ENCODE measurements at regions not wholly inside any gene's neighbourhood (a gene's known extent, or its start where the extent isn't known, plus 50 kb on each side); places are given as distances from the start of the nearest gene placed in this dataset.

DNA sequence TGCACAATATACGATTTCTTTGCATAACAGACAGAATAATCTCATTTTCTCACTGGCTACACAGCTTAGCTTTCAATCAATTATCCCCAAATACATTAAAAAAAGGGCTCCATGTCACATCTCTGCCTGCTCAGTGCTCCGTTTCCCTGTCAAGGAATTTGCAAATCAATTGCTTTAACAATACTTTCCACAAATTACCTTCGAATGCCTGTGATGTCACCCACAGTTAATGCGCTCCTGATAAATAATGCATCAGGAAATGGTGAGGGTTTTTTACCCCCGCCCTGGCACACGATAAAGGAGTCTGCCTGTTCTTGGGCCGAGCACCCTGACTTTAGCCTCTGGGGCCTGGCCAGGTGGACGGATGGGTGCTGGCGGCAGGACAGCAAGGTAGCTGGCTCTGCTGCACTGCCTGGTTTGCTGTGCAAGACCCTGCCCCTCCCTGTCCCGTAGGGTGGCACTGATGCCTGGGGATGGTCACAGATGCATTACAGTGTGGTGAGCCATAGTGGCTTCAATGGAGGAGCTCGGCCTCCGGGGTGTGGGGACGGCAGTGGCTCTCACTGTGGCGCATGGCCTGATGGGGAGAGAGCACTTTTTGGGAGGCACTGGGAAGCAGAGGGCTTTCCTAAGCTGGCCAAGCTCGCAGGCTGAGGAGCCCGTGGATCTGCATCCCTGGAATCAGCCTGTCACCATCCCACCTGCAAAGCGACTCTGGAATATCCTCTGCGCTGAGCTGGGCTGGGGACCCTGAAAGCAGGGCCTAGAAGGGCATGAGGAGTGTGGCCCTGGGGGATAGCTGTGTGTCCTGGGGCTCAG is 88.3 kb upstream of the HS6ST1 start:
- no peak for DNase-seq
- Histone ChIP-seq H3K4me1 (no peaks in the 10 kb centered on the region), H3K9me3 (no peaks in the 10 kb centered on the region), H3K27ac (no peak overlapping the region), H3K36me3 (no peaks in the 10 kb centered on the region), H3K27me3 (no peaks in the 10 kb centered on the region), H3K4me3 (no peak overlapping the region)
- ATAC-seq: no peak
- intact Hi-C loops (cut with DNase I): no loop called here
- TF ChIP-seq, protein P1, sequence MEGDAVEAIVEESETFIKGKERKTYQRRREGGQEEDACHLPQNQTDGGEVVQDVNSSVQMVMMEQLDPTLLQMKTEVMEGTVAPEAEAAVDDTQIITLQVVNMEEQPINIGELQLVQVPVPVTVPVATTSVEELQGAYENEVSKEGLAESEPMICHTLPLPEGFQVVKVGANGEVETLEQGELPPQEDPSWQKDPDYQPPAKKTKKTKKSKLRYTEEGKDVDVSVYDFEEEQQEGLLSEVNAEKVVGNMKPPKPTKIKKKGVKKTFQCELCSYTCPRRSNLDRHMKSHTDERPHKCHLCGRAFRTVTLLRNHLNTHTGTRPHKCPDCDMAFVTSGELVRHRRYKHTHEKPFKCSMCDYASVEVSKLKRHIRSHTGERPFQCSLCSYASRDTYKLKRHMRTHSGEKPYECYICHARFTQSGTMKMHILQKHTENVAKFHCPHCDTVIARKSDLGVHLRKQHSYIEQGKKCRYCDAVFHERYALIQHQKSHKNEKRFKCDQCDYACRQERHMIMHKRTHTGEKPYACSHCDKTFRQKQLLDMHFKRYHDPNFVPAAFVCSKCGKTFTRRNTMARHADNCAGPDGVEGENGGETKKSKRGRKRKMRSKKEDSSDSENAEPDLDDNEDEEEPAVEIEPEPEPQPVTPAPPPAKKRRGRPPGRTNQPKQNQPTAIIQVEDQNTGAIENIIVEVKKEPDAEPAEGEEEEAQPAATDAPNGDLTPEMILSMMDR (IDR thresholded peaks at IDR 0.05): no peak

DNA sequence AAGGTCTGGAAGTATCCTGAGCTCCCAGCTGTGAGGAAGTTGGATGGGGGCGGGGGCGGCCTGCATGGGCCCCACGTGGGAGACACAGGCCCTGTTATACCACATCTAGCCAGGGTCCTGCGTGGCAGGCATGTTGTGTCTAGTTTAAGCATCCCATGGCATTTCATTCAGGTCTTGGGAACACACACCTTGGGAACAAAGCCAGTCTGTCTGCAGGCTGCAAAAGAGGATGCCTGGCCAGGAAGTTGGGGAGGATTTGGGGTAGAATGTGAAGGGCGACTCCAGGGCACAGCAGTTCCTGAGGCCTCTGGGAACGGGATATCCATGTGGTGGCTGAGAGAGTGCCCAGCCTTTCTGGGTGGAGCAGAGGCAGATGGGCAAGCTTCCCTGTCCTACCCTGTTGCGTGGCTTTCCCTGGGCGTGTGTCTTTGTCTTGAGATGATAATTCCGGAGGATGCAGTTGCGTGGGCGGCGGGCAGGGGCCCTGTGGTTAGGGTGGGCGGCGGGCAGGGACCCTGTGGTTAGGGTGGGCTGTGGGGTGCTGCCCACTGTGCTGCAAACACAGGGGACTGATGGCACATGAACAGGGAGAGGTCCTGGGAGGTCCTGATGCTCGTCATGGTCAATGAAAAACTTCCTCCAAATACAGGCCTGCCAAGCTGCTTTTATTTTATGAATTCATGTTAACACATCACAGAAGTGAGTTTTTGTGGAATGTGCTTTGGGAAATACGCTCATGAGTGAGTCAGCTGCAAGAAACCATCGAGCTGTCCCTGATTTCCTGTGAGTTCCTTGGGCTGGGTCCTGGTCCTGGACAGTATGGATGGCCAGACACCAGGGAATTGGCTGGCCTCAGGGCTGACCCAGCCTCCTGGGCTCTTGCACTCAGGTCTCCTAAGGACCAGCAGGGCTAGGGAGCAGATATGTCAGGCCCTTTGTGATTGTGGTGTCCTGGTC is 90.0 kb upstream of the HS6ST1 start:
- H3K27ac ChIP-seq: no peak overlapping the region
- TF ChIP-seq, protein P1 (IDR thresholded peaks at IDR 0.05): no peak
- ATAC-seq: peak; percentile 26
- H3K4me3 ChIP-seq: no peak overlapping the region
- no peaks in the 10 kb centered on the region for H3K36me3 ChIP-seq
- no peaks in the 10 kb centered on the region for H3K9me3 ChIP-seq
- H3K27me3 ChIP-seq: no peaks in the 10 kb centered on the region
- H3K4me1 ChIP-seq: no peaks in the 10 kb centered on the region
- DNase-seq: no peak
- intact Hi-C loops (cut with DNase I): no loop called here

DNA sequence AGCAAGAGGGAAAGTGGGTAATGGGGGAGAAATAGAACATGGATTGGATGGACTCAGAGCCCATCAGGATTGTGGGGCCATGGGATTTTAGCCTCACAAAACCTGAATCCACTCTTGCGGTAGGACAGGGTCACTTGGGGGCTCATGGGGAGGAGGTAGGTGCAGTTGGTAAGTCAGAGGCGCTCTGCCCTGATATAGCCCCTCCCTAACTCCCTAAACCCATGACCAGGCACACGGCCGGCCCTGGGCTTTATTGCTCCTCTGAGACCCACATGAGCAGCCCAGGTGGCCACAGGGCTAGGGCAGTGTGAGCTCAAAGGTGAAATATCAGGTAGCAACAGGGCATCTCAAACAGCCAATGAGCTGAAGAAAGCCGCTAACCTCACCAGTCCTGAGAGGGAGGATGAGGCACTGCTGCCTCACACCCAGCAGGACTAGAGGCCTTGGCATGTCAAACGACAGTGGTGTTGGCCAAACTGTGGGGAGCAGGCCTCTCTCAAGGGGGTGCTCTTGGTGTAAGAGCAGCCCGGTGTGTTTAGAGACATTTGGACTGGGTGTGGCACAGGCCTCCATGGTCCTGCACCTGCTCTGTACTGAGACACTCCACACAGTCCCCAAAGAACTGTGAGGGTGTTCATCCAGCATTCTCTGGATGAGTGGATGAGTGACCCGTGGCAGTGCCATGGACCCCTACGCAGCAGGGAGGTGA is 90.8 kb upstream of the HS6ST1 start:
- no peak for DNase-seq
- no peak for ATAC-seq
- Histone ChIP-seq H3K36me3 (no peaks in the 10 kb centered on the region), H3K4me3 (no peak overlapping the region), H3K4me1 (no peaks in the 10 kb centered on the region), H3K27ac (no peak overlapping the region), H3K27me3 (no peaks in the 10 kb centered on the region), H3K9me3 (no peaks in the 10 kb centered on the region)
- TF ChIP-seq, protein P1 (IDR thresholded peaks at IDR 0.05): no peak
- intact Hi-C loops (cut with DNase I): no loop called here

DNA sequence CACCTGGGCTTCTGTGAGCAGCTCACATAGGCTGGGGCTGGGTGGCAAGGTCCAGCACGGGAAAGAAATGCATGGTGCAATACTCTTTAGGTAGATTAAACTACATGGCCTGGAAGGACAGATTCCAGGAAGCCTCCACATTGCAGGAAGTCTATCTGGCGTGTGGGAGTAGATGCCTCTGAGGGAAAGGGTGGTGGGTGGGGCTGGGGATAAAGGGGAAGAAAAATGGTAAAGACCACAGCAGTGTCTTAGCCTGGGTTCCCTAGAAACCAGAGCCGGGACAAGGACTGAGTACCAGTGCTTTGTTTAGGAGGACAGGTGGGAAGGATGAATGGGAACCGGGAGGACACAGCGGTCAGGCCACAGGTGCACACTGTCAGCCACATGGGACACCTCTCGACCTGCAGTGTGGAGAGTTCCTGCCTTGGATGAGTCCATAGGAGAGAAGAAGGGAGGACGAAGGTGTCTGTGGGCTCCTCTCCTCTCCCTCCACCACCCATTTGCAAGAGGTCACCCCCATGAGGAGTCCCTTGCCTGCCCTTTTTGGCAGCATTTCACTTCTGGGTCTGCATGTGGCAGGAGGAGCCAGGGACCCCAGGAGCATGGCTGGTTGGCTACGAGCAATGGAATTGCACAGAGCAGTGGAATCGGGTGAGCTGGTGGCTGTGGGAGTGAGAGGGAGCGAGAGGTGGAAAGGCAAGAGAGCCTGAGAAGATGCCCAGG is 91.5 kb upstream of the HS6ST1 start:
- H3K27ac ChIP-seq: no peak overlapping the region
- H3K4me3 ChIP-seq: no peak overlapping the region
- no peaks in the 10 kb centered on the region for H3K36me3 ChIP-seq
- intact Hi-C loops (cut with DNase I): no loop called here
- no peaks in the 10 kb centered on the region for H3K27me3 ChIP-seq
- no peaks in the 10 kb centered on the region for H3K4me1 ChIP-seq
- TF ChIP-seq, protein P1 (IDR thresholded peaks at IDR 0.05): no peak
- ATAC-seq: no peak
- no peak for DNase-seq
- H3K9me3 ChIP-seq: no peaks in the 10 kb centered on the region
